IMR-90 (cell line): ENCODE measurements at regions not wholly inside any gene's neighbourhood (a gene's known extent, or its start where the extent isn't known, plus 50 kb on each side); places are given as distances from the start of the nearest gene placed in this dataset.

ENCODE experiments used
- ATAC-seq: fragments of 200-7000 bp; cut with Tn5 transposase; 2 replicates; pipeline ENCODE4 v1.9.1; 2020; ENCODE audit warnings: low read depth, mild to moderate bottlenecking, moderate library complexity
- BruUV-seq: library from RNA; stranded (reverse); fragments of 400-500 nt; replicated peaks from 2 replicates; lab custom pipeline; 2021; lab: Mats Ljungman, UMichigan
- CTCF ChIA-PET: fragments of 300-600 bp; formaldehyde crosslinking; extraction: SDS; loops from one replicate; lab custom pipeline; 2021; ENCODE audit warnings: antibody characterized with exemption; lab: Yijun Ruan, JAX
- POLR2A ChIA-PET: fragments of 300-600 bp; sonication (Branson Sonifier 250); formaldehyde crosslinking; loops from one replicate; lab custom pipeline; 2022; ENCODE audit warnings: antibody characterized with exemption; ENCODE audit not compliant: unreplicated experiment; lab: Charles Lee
- DNase-seq: peaks from one replicate; pipeline ENCODE4 v3.0.0; 2013
- H2AFZ ChIP-seq: replicated peaks from 2 replicates; pipeline ENCODE3; 2013; ENCODE audit warnings: low read length, mild to moderate bottlenecking; ENCODE audit not compliant: poor library complexity
- H2AK5ac ChIP-seq: 2 replicates; pipeline ENCODE4 v1.6.1; 2013; ENCODE audit warnings: low read depth, low read length, inconsistent platforms
- H2AK9ac ChIP-seq: replicated peaks from 2 replicates; pipeline ENCODE3; 2013; ENCODE audit warnings: mild to moderate bottlenecking, low read depth, low read length, moderate library complexity; ENCODE audit not compliant: poor library complexity
- H2BK120ac ChIP-seq: 2 replicates; pipeline ENCODE4 v1.6.1; 2013; ENCODE audit warnings: low read depth, low read length, inconsistent platforms
- H2BK15ac ChIP-seq: 3 replicates; pipeline ENCODE4 v1.6.1; 2013; ENCODE audit warnings: low read depth, low read length, inconsistent platforms
- H2BK20ac ChIP-seq: 2 replicates; pipeline ENCODE4 v1.6.1; 2013; ENCODE audit warnings: low read depth, mild to moderate bottlenecking, inconsistent platforms, low read length, moderate library complexity
- H2BK5ac ChIP-seq: 2 replicates; pipeline ENCODE4 v1.6.1; 2013; ENCODE audit warnings: mild to moderate bottlenecking, low read depth, low read length, inconsistent platforms; ENCODE audit not compliant: poor library complexity, severe bottlenecking
- H3K14ac ChIP-seq: replicated peaks from 2 replicates; pipeline ENCODE4 v1.6.1; 2013; ENCODE audit warnings: low read depth, low read length, inconsistent platforms
- H3K18ac ChIP-seq: 2 replicates; pipeline ENCODE4 v1.6.1; 2013; ENCODE audit warnings: low read depth, low read length, control low read depth
- H3K23ac ChIP-seq: 2 replicates; pipeline ENCODE4 v1.6.1; 2013; ENCODE audit warnings: low read depth, low read length, inconsistent platforms
- H3K27ac ChIP-seq: 2 replicates; pipeline ENCODE4 v1.5.1; 2013; ENCODE audit warnings: mild to moderate bottlenecking, control low read depth, low read length; ENCODE audit not compliant: insufficient read depth
- H3K27me3 ChIP-seq: 2 replicates; pipeline ENCODE4 v1.6.1; 2013; ENCODE audit warnings: low read length; ENCODE audit not compliant: control insufficient read depth, insufficient read depth
- H3K36me3 ChIP-seq: 2 replicates; pipeline ENCODE4 v1.6.1; 2013; ENCODE audit warnings: low read length, mixed read lengths; ENCODE audit not compliant: control insufficient read depth, insufficient read depth
- H3K4ac ChIP-seq: 2 replicates; pipeline ENCODE4 v1.6.1; 2013; ENCODE audit warnings: low read depth, low read length, inconsistent platforms
- H3K4me1 ChIP-seq: 2 replicates; pipeline ENCODE4 v1.6.1; 2013; ENCODE audit warnings: low read length, mixed read lengths; ENCODE audit not compliant: control insufficient read depth, insufficient read depth
- H3K4me2 ChIP-seq: 2 replicates; pipeline ENCODE4 v1.6.1; 2013; ENCODE audit warnings: low read depth, mild to moderate bottlenecking, control low read depth, low read length, moderate library complexity
- H3K4me3 ChIP-seq: 2 replicates; pipeline ENCODE4 v1.5.1; 2013; ENCODE audit warnings: low read depth, mild to moderate bottlenecking, control low read depth, low read length, moderate library complexity; ENCODE audit not compliant: insufficient read depth
- H3K56ac ChIP-seq: 2 replicates; pipeline ENCODE4 v1.6.1; 2013; ENCODE audit warnings: low read length, inconsistent platforms; ENCODE audit not compliant: insufficient read depth; ENCODE audit errors: extremely low read depth
- H3K79me1 ChIP-seq, 2 experiments: 2 replicates each; pipeline ENCODE4 v1.6.1; 2013; ENCODE audit warnings: low read length in 2 of 2, inconsistent platforms in 1 of 2, low read depth in 1 of 2
- H3K9ac ChIP-seq: 2 replicates; pipeline ENCODE4 v1.6.1; 2013; ENCODE audit warnings: low read depth, low read length, control low read depth
- H3K9me1 ChIP-seq: 2 replicates; pipeline ENCODE4 v1.6.1; 2013; ENCODE audit warnings: low read length, inconsistent platforms; ENCODE audit not compliant: insufficient read depth
- H3K9me3 ChIP-seq: 2 replicates; pipeline ENCODE4 v1.6.1; 2013; ENCODE audit warnings: low read length; ENCODE audit not compliant: control insufficient read depth, insufficient read depth
- H4K20me1 ChIP-seq: 2 replicates; pipeline ENCODE4 v1.6.1; 2013; ENCODE audit warnings: low read length, inconsistent platforms; ENCODE audit not compliant: insufficient read depth
- H4K5ac ChIP-seq: 2 replicates; pipeline ENCODE4 v1.6.1; 2013; ENCODE audit warnings: mild to moderate bottlenecking, low read depth, low read length, control low read depth
- H4K8ac ChIP-seq, 2 experiments: 2 replicates each; pipeline ENCODE4 v1.6.1; 2013; ENCODE audit warnings: low read depth in 2 of 2, low read length in 2 of 2, control low read depth in 1 of 2, inconsistent platforms in 1 of 2
- H4K91ac ChIP-seq: 2 replicates; pipeline ENCODE4 v1.6.1; 2013; ENCODE audit warnings: low read depth, low read length, inconsistent platforms; ENCODE audit not compliant: insufficient read depth
- BHLHE40 ChIP-seq: fragments of 150-350 bp; IDR thresholded peaks from 2 replicates; pipeline ENCODE4 v1.6.1; 2016; ENCODE audit warnings: mild to moderate bottlenecking, low read depth, low read length
- CEBPB ChIP-seq: IDR thresholded peaks from 2 replicates; pipeline ENCODE4 v1.6.1; 2012; ENCODE audit warnings: low read depth, low read length, improper control_type of control experiment
- FOS ChIP-seq: fragments of 150-350 bp; IDR thresholded peaks from 2 replicates; pipeline ENCODE4 v1.6.1; 2016; ENCODE audit warnings: low read depth, low read length
- MAFK ChIP-seq: IDR thresholded peaks from 2 replicates; pipeline ENCODE4 v1.6.1; 2012; ENCODE audit warnings: low read depth, low read length, improper control_type of control experiment
- MXI1 ChIP-seq: IDR thresholded peaks from 2 replicates; pipeline ENCODE4 v1.6.1; 2012; ENCODE audit warnings: low read depth, mild to moderate bottlenecking, low read length, moderate library complexity, borderline replicate concordance
- NFE2L2 ChIP-seq: fragments of 150-350 bp; IDR thresholded peaks from 2 replicates; pipeline ENCODE4 v1.6.1; 2016; ENCODE audit warnings: low read depth, mild to moderate bottlenecking, low read length
- POLR2A ChIP-seq: IDR thresholded peaks from 2 replicates; pipeline ENCODE4 v1.6.1; 2012; ENCODE audit warnings: mild to moderate bottlenecking, low read depth, low read length
- RCOR1 ChIP-seq: IDR thresholded peaks from 2 replicates; pipeline ENCODE4 v1.6.1; 2012; ENCODE audit warnings: mild to moderate bottlenecking, low read length, improper control_type of control experiment; ENCODE audit not compliant: insufficient replicate concordance
- RFX5 ChIP-seq: IDR thresholded peaks from 2 replicates; pipeline ENCODE4 v1.8.0; 2012; ENCODE audit warnings: low read depth, mild to moderate bottlenecking, low read length, moderate library complexity
- WGBS, 2 experiments: methylation state at CpG; one replicate each; pipeline versions ENCODE4 v1.1.5 to v1.1.7; 2013; ENCODE audit warnings: missing lambda C conversion rate in 2 of 2; ENCODE audit not compliant: insufficient read length in 1 of 2; ENCODE audit errors: extremely low coverage in 2 of 2; 5-methylcytosine and 5-hydroxymethylcytosine counted together
- dilution Hi-C: fragments of 300-500 bp; cut with HindIII; formaldehyde crosslinking; loops from one replicate; pipeline ENCODE4 v1.14.3; 2018; ENCODE audit warnings: low sequenced_read_pairs; ENCODE audit not compliant: unreplicated experiment
- in situ Hi-C: fragments of 300-500 bp; cut with MboI; formaldehyde crosslinking; loops from 3 replicates; pipeline ENCODE4 v1.14.3; 2019; ENCODE audit warnings: low sequenced_read_pairs, inconsistent platforms, mixed read lengths
- intact Hi-C: fragments of 100-400 bp; cut with micrococcal nuclease; formaldehyde crosslinking; loops from 2 replicates; pipeline ENCODE4 v1.10.0; 2022
- TF ChIP-seq, protein P1 (sequence below): conservative IDR thresholded peaks from 2 replicates; pipeline ENCODE4 v1.5.1; 2012; ENCODE audit warnings: mild to moderate bottlenecking, low read depth, low read length, improper control_type of control experiment
- TF ChIP-seq, protein P2 (sequence below): fragments of 150-350 bp; IDR thresholded peaks from 2 replicates; pipeline ENCODE4 v1.6.1; 2017; ENCODE audit warnings: mild to moderate bottlenecking, antibody characterized with exemption, low read length, low read depth
- TF ChIP-seq, protein P3 (sequence below): fragments of 150-350 bp; IDR thresholded peaks from 2 replicates; pipeline ENCODE4 v1.6.1; 2016; ENCODE audit warnings: low read depth, mild to moderate bottlenecking, low read length, moderate library complexity, borderline replicate concordance

DNA sequence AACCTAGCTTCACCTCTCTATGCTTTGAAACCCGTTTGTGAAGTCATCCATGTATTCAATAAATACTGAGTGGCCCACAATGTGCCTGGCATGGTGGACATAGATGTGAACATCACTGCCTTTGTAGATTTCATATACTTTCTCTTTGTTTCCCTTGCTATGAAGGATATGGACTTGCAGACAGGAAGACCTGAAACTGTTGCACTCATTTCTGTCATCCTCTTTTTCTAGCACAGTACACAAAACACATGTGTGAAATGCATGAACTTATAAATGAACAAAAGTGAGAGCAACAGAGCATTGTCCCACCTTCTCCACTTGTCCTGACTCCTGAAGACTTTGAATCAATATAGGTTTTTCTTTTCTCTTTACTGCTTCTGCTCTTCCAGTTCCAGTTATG lies 249.4 kb upstream of the LINC00305 start:
- H3K4me2 ChIP-seq = no peak overlapping the region
- no TSS peak for BruUV-seq
- intact Hi-C loops = no loop called here
- H3K9ac ChIP-seq = no peak overlapping the region
- no peak overlapping the region for H3K56ac ChIP-seq
- no peaks in the 10 kb centered on the region for H3K9me1 ChIP-seq
- H3K79me1 ChIP-seq = no peaks in the 10 kb centered on the region
- H4K5ac ChIP-seq = no peak overlapping the region
- H3K23ac ChIP-seq = no peak overlapping the region
- CTCF ChIA-PET = no interaction called here
- H2BK20ac ChIP-seq = no peak overlapping the region
- WGBS, 2 experiments = no CpG with 5 or more reads among the region's 1 CpG
- no peak overlapping the region for H3K4ac ChIP-seq
- no peak for ATAC-seq
- no peak overlapping the region for H3K4me3 ChIP-seq
- in situ Hi-C loops = no loop called here
- H2AK9ac ChIP-seq = no peak overlapping the region
- no peaks in the 10 kb centered on the region for H3K4me1 ChIP-seq
- H2BK15ac ChIP-seq = no peak overlapping the region
- H3K14ac ChIP-seq = no peak overlapping the region
- H3K27ac ChIP-seq = no peak overlapping the region
- no peak overlapping the region for H4K91ac ChIP-seq
- peaks cover 2% of the 10 kb centered on the region for H3K9me3 ChIP-seq
- H2BK120ac ChIP-seq = no peak overlapping the region
- no peak for DNase-seq
- no peaks in the 10 kb centered on the region for H4K20me1 ChIP-seq
- no peak for TF ChIP-seq CEBPB
- TF ChIP-seq NFE2L2 = no peak
- TF ChIP-seq BHLHE40 = no peak
- TF ChIP-seq POLR2A = no peak
- TF ChIP-seq, protein P1, sequence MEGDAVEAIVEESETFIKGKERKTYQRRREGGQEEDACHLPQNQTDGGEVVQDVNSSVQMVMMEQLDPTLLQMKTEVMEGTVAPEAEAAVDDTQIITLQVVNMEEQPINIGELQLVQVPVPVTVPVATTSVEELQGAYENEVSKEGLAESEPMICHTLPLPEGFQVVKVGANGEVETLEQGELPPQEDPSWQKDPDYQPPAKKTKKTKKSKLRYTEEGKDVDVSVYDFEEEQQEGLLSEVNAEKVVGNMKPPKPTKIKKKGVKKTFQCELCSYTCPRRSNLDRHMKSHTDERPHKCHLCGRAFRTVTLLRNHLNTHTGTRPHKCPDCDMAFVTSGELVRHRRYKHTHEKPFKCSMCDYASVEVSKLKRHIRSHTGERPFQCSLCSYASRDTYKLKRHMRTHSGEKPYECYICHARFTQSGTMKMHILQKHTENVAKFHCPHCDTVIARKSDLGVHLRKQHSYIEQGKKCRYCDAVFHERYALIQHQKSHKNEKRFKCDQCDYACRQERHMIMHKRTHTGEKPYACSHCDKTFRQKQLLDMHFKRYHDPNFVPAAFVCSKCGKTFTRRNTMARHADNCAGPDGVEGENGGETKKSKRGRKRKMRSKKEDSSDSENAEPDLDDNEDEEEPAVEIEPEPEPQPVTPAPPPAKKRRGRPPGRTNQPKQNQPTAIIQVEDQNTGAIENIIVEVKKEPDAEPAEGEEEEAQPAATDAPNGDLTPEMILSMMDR = no peak
- no peak for TF ChIP-seq FOS
- TF ChIP-seq, protein P2, sequence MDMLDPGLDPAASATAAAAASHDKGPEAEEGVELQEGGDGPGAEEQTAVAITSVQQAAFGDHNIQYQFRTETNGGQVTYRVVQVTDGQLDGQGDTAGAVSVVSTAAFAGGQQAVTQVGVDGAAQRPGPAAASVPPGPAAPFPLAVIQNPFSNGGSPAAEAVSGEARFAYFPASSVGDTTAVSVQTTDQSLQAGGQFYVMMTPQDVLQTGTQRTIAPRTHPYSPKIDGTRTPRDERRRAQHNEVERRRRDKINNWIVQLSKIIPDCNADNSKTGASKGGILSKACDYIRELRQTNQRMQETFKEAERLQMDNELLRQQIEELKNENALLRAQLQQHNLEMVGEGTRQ = no peak
- no peak for TF ChIP-seq MAFK
- no peak for TF ChIP-seq MXI1
- TF ChIP-seq RFX5 = no peak
- TF ChIP-seq, protein P3, sequence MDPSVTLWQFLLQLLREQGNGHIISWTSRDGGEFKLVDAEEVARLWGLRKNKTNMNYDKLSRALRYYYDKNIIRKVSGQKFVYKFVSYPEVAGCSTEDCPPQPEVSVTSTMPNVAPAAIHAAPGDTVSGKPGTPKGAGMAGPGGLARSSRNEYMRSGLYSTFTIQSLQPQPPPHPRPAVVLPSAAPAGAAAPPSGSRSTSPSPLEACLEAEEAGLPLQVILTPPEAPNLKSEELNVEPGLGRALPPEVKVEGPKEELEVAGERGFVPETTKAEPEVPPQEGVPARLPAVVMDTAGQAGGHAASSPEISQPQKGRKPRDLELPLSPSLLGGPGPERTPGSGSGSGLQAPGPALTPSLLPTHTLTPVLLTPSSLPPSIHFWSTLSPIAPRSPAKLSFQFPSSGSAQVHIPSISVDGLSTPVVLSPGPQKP = no peak
- no peak for TF ChIP-seq RCOR1
- H4K8ac ChIP-seq = no peak overlapping the region
- H3K27me3 ChIP-seq = no peaks in the 10 kb centered on the region
- no peak overlapping the region for H2BK5ac ChIP-seq
- dilution Hi-C loops = no loop called here
- H2AK5ac ChIP-seq = no peak overlapping the region
- H2AFZ ChIP-seq = no peak overlapping the region
- H3K18ac ChIP-seq = no peak overlapping the region
- H3K36me3 ChIP-seq = no peaks in the 10 kb centered on the region
- POLR2A ChIA-PET = no interaction called here
